ENCODE measurements at regions not wholly inside any gene's neighbourhood (a gene's known extent, or its start where the extent isn't known, plus 50 kb on each side); places are given as distances from the start of the nearest gene placed in this dataset.

- H3K27me3 ChIP-seq: no peaks in the 10 kb centered on the region
- no peak overlapping the region for H3K27ac ChIP-seq
- no peak overlapping the region for H3K4me3 ChIP-seq
- no peak for DNase-seq (ENCODE audit: low read depth in 1 of 2, low spot score in 1 of 2)
- no peaks in the 10 kb centered on the region for H3K9me3 ChIP-seq (ENCODE audit: low read depth)
- H3K4me1 ChIP-seq (ENCODE audit: low read depth): peaks cover 13% of the 10 kb centered on the region
- H3K36me3 ChIP-seq: no peaks in the 10 kb centered on the region
- TF ChIP-seq CTCF (IDR thresholded peaks at IDR 0.05; ENCODE audit: low read depth, low read length): no peak
Measured at GRCh38 chr12:14252697-14253096, 112.8 kb upstream of the ATF7IP start.

GRCh38 chr12:14253496-14253895 is 112.0 kb upstream of the ATF7IP start:
- DNase-seq (ENCODE audit: low read depth in 1 of 2, low spot score in 1 of 2): no peak
- Histone ChIP-seq H3K9me3 (ENCODE audit: low read depth) (no peaks in the 10 kb centered on the region), H3K27ac (no peak overlapping the region), H3K36me3 (no peaks in the 10 kb centered on the region), H3K27me3 (no peaks in the 10 kb centered on the region), H3K4me3 (no peak overlapping the region), H3K4me1 (ENCODE audit: low read depth) (peaks cover 18% of the 10 kb centered on the region)
- TF ChIP-seq CTCF (IDR thresholded peaks at IDR 0.05; ENCODE audit: low read depth, low read length): no peak

- no peak for TF ChIP-seq CTCF (IDR thresholded peaks at IDR 0.05; ENCODE audit: low read depth, low read length)
- H3K9me3 ChIP-seq (ENCODE audit: low read depth): no peaks in the 10 kb centered on the region
- no peak overlapping the region for H3K4me3 ChIP-seq
- no peaks in the 10 kb centered on the region for H3K27me3 ChIP-seq
- H3K4me1 ChIP-seq (ENCODE audit: low read depth): peaks cover 23% of the 10 kb centered on the region
- H3K27ac ChIP-seq: no peak overlapping the region
- DNase-seq (ENCODE audit: low read depth in 1 of 2, low spot score in 1 of 2): no peak
- H3K36me3 ChIP-seq: no peaks in the 10 kb centered on the region
Measured at GRCh38 chr12:14254781-14255180, 110.7 kb upstream of the ATF7IP start.

- DNase-seq (ENCODE audit: low read depth in 1 of 2, low spot score in 1 of 2): peak in 1 of 2 donors; percentile 82
- no peaks in the 10 kb centered on the region for H3K36me3 ChIP-seq
- H3K27me3 ChIP-seq: no peaks in the 10 kb centered on the region
- no peaks in the 10 kb centered on the region for H3K9me3 ChIP-seq (ENCODE audit: low read depth)
- peaks cover 35% of the 10 kb centered on the region for H3K4me1 ChIP-seq (ENCODE audit: low read depth)
- peak overlapping the region; percentile 63 for H3K27ac ChIP-seq
- no peak overlapping the region for H3K4me3 ChIP-seq
- TF ChIP-seq CTCF (IDR thresholded peaks at IDR 0.05; ENCODE audit: low read depth, low read length): no peak
Measured at GRCh38 chr12:14256121-14256520, 109.4 kb upstream of the ATF7IP start.

DNA sequence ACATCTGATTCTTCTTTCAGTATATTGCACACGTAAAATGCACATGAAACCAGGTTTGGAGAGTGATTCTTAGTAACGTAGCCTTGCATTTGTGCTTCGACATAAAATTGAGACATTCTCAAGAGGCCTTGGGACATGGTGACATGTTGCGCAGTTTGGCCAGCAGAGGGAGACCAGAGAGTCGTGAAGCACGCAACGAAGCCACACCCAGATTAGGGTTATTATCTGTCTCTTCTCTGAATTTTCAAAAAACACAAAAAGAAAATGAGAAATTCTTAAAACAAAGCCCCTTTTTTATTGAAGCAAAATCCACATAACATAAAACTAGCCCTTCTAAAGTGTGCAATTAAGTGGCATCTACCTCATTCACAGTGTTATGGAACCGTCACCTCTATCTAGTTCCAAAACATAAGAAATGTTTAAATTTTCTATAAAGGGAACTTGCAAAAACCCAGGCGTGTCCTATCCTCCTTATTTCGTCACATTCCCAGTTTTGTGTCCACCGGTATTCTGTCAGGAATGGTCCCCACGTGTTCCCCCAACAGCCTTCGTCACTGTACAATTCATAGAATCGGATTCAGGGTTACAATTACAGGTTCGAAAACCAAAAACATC is 108.8 kb upstream of the ATF7IP start:
- no peaks in the 10 kb centered on the region for H3K27me3 ChIP-seq
- DNase-seq (ENCODE audit: low read depth in 1 of 2, low spot score in 1 of 2): peak; percentile 79 to 94

More for the DNA sequence above, 108.8 kb upstream of the ATF7IP start:
- H3K4me1 ChIP-seq (ENCODE audit: low read depth): peaks cover 35% of the 10 kb centered on the region
- no peaks in the 10 kb centered on the region for H3K9me3 ChIP-seq (ENCODE audit: low read depth)
- H3K36me3 ChIP-seq: no peaks in the 10 kb centered on the region
- TF ChIP-seq CTCF (IDR thresholded peaks at IDR 0.05; ENCODE audit: low read depth, low read length): peak; percentile 83
- peak overlapping the region; percentile 2 for H3K4me3 ChIP-seq
- H3K27ac ChIP-seq: peak overlapping the region; percentile 95
